Ovary (tissue), 7 donors: ENCODE measurements at regions not wholly inside any gene's neighbourhood (a gene's known extent, or its start where the extent isn't known, plus 50 kb on each side); places are given as distances from the start of the nearest gene placed in this dataset.
A peak's percentile ranks its signal among the peaks of the same experiment; 100 is the strongest.

Experiments
- DNase-seq, 5 donors: peaks; one replicate each; pipeline ENCODE4 v3.0.0-alpha.2; 2019 to 2020
- H3K27ac ChIP-seq, 2 donors: fragments of 200-600 bp; one replicate each; pipeline versions ENCODE4 v1.5.1 to v1.8.0; 2019 to 2022
- H3K27me3 ChIP-seq: fragments of 200-600 bp; one replicate; pipeline ENCODE4 v1.8.0; 2022
- H3K36me3 ChIP-seq: fragments of 200-600 bp; sonication (generic); one replicate; pipeline ENCODE4 v1.5.1; 2019
- H3K4me1 ChIP-seq: one replicate; pipeline ENCODE4 v1.8.1; 2013; ENCODE audit warnings: mild to moderate bottlenecking, moderate library complexity; ENCODE audit not compliant: insufficient read depth
- H3K4me3 ChIP-seq: fragments of 200-600 bp; sonication (generic); one replicate; pipeline ENCODE4 v1.5.1; 2017
- H3K9me3 ChIP-seq, 2 donors: fragments of 200-600 bp in 1 of 2; sonication (generic) in 1 of 2; one replicate each; pipeline versions ENCODE4 v1.5.1 to v1.8.1; 2013 to 2019; ENCODE audit warnings: mild to moderate bottlenecking in 1 of 2, moderate library complexity in 1 of 2
- CTCF ChIP-seq, 3 donors: fragments of 450-650 bp in 2 of 3; fragments of 200-600 bp in 1 of 3; IDR thresholded peaks; one replicate each; pipeline versions ENCODE4 v1.5.1 to v1.8.0; 2016 to 2022; ENCODE audit warnings: antibody characterized with exemption in 3 of 3, mild to moderate bottlenecking in 1 of 3
- EP300 ChIP-seq: sonication (generic); formaldehyde crosslinking; IDR thresholded peaks from one replicate; pipeline ENCODE4 v1.6.1; 2017; ENCODE audit warnings: antibody characterized with exemption
- POLR2A ChIP-seq: fragments of 450-650 bp; IDR thresholded peaks from one replicate; pipeline ENCODE4 v1.6.1; 2017; ENCODE audit warnings: antibody characterized with exemption, mild to moderate bottlenecking, moderate library complexity
- WGBS, 3 donors: extraction: QIAGEN DNeasy Blood & Tissue Kit in 1 of 3; methylation state at CpG; one replicate each; pipeline versions ENCODE4 v1.1.5 to v1.1.7; 2013 to 2017; 5-methylcytosine and 5-hydroxymethylcytosine counted together
- intact Hi-C, 4 donors: fragments of 100-400 bp; cut with DNase I; formaldehyde crosslinking; loops; one replicate each; pipeline versions ENCODE4 v1.11.0 to v1.15.1; 2022 to 2023
- donor health status: DM: no; HTN: no; CAD: no; lungs with moderate emphysema.
- donor health status: DM: no; HTN: no; CAD: no.
- donor health status: Bipolar disorder and iron deficiency.
- donor health status: DM: no; HTN: no; CAD: no.
- donor health status: DM: yes; HTN: yes; CAD: no.

GRCh38 chr6:169903122-169903521, 151.7 kb downstream of the ERMARD start:
- intact Hi-C loops, result no loop called here
- 95 to 96% (median 95%) methylated on average over 18 of the region's 18 CpGs for WGBS, 3 donors
- TF ChIP-seq EP300 (no peak), CTCF (IDR thresholded peaks at IDR 0.05) (no peak), POLR2A (no peak)
- Histone ChIP-seq H3K4me3 (no peak overlapping the region), H3K9me3 (no peaks in the 10 kb centered on the region), H3K36me3 (no peaks in the 10 kb centered on the region), H3K4me1 (peaks cover 24% of the 10 kb centered on the region), H3K27me3 (no peaks in the 10 kb centered on the region), H3K27ac (no peak overlapping the region)
- no peak for DNase-seq

- Histone ChIP-seq H3K4me1 (peaks cover 24% of the 10 kb centered on the region), H3K27ac (no peak overlapping the region), H3K27me3 (no peaks in the 10 kb centered on the region), H3K4me3 (no peak overlapping the region), H3K36me3 (no peaks in the 10 kb centered on the region), H3K9me3 (no peaks in the 10 kb centered on the region)
- 95 to 98% (median 97%) methylated on average over 10 of the region's 10 CpGs for WGBS, 3 donors
- no peak for DNase-seq
- TF ChIP-seq CTCF (IDR thresholded peaks at IDR 0.05) (no peak), EP300 (no peak), POLR2A (no peak)
- intact Hi-C loops, result no loop called here
These were observed 151.2 kb downstream of the ERMARD start for GRCh38 chr6:169902604-169903003.

- Histone ChIP-seq H3K36me3 (no peaks in the 10 kb centered on the region), H3K4me3 (no peak overlapping the region), H3K27ac (no peak overlapping the region), H3K4me1 (peaks cover 23% of the 10 kb centered on the region), H3K27me3 (no peaks in the 10 kb centered on the region), H3K9me3 (no peaks in the 10 kb centered on the region)
- intact Hi-C loops, result no loop called here
- WGBS, 3 donors, result 94 to 99% (median 97%) methylated on average over 2 of the region's 2 CpGs
- no peak for TF ChIP-seq POLR2A
- TF ChIP-seq EP300, result no peak
- no peak for TF ChIP-seq CTCF (IDR thresholded peaks at IDR 0.05)
- DNase-seq, result no peak
These were observed 150.6 kb downstream of the ERMARD start for GRCh38 chr6:169902070-169902469.

- TF ChIP-seq EP300 (no peak), POLR2A (no peak), CTCF (IDR thresholded peaks at IDR 0.05) (no peak)
- no peaks in the 10 kb centered on the region for H3K9me3 ChIP-seq
- no peak overlapping the region for H3K27ac ChIP-seq
- 67 to 77% (median 77%) methylated on average over 24 of the region's 24 CpGs for WGBS, 3 donors
- peak in 1 of 5 donors; percentile 20 for DNase-seq
- H3K4me1 ChIP-seq, result peaks cover 2% of the 10 kb centered on the region
- H3K36me3 ChIP-seq, result no peaks in the 10 kb centered on the region
- H3K27me3 ChIP-seq, result no peaks in the 10 kb centered on the region
- intact Hi-C loops, result no loop called here
- H3K4me3 ChIP-seq, result no peak overlapping the region
These were observed 148.2 kb downstream of the ERMARD start for GRCh38 chr6:169899481-169900145.
